Keratinocyte (primary cell): ENCODE measurements at regions not wholly inside any gene's neighbourhood (a gene's known extent, or its start where the extent isn't known, plus 50 kb on each side); places are given as distances from the start of the nearest gene placed in this dataset.

Experiments
- DNase-seq: peaks from one replicate; pipeline ENCODE4 v3.0.0-alpha.2; 2011; ENCODE audit warnings: low read depth, missing footprints, low spot score
- FAIRE-seq: peaks from 2 replicates; lab custom pipeline; 2011; peaks lifted over from hg19 to GRCh38; lab: Jason Lieb, UNC
- H2AFZ ChIP-seq: 2 replicates; pipeline ENCODE4 v1.6.0; 2012; ENCODE audit warnings: low read length, control low read depth, inconsistent platforms; ENCODE audit not compliant: control insufficient read depth
- H3K27ac ChIP-seq: 2 replicates; pipeline ENCODE4 v1.5.1; 2011; ENCODE audit warnings: low read length; ENCODE audit not compliant: control insufficient read depth, insufficient read depth
- H3K27me3 ChIP-seq: 3 replicates; pipeline ENCODE4 v1.6.0; 2011; ENCODE audit warnings: low read length; ENCODE audit not compliant: control insufficient read depth, insufficient read depth; ENCODE audit errors: extremely low read depth
- H3K36me3 ChIP-seq, 2 experiments: 2 replicates in 1 of 2; 3 replicates in 1 of 2; pipeline ENCODE4 v1.5.1; 2011; ENCODE audit warnings: low read length in 2 of 2, mild to moderate bottlenecking in 1 of 2; ENCODE audit not compliant: control insufficient read depth in 2 of 2, insufficient read depth in 2 of 2; ENCODE audit errors: extremely low read depth in 1 of 2
- H3K4me1 ChIP-seq: 3 replicates; pipeline ENCODE4 v1.5.1; 2011; ENCODE audit warnings: low read length; ENCODE audit not compliant: control insufficient read depth, insufficient read depth; ENCODE audit errors: extremely low read depth
- H3K4me2 ChIP-seq: 3 replicates; pipeline ENCODE4 v1.6.0; 2011; ENCODE audit warnings: low read depth, low read length; ENCODE audit not compliant: control insufficient read depth, insufficient read depth; ENCODE audit errors: extremely low read depth
- H3K4me3 ChIP-seq, 3 experiments: fragments of 200-600 bp in 1 of 3; sonication (generic) in 1 of 3; 2 replicates in 2 of 3; 3 replicates in 1 of 3; pipeline ENCODE4 v1.5.1; 2011 to 2016; ENCODE audit warnings: low read length in 3 of 3, mild to moderate bottlenecking in 3 of 3, control low read depth in 2 of 3, inconsistent platforms in 1 of 3, low read depth in 1 of 3, mixed read lengths in 1 of 3, mixed run types in 1 of 3, moderate library complexity in 1 of 3; ENCODE audit not compliant: control insufficient read depth in 2 of 3, insufficient read depth in 2 of 3; ENCODE audit errors: extremely low read depth in 1 of 3
- H3K79me2 ChIP-seq: 2 replicates; pipeline ENCODE4 v1.6.0; 2012; ENCODE audit warnings: low read length; ENCODE audit not compliant: control insufficient read depth, insufficient read depth
- H3K9ac ChIP-seq: 3 replicates; pipeline ENCODE4 v1.6.0; 2011; ENCODE audit warnings: low read length; ENCODE audit not compliant: control insufficient read depth, insufficient read depth; ENCODE audit errors: extremely low read depth
- H3K9me1 ChIP-seq: 3 replicates; pipeline ENCODE4 v1.6.0; 2011; ENCODE audit warnings: low read length; ENCODE audit not compliant: control insufficient read depth, insufficient read depth; ENCODE audit errors: extremely low read depth
- H3K9me3 ChIP-seq: 2 replicates; pipeline ENCODE4 v1.5.1; 2012; ENCODE audit warnings: low read depth, low read length; ENCODE audit not compliant: control insufficient read depth
- H4K20me1 ChIP-seq: 3 replicates; pipeline ENCODE4 v1.6.0; 2011; ENCODE audit warnings: low read length; ENCODE audit not compliant: control insufficient read depth, insufficient read depth; ENCODE audit errors: extremely low read depth
- CTCF ChIP-seq, 3 experiments: IDR thresholded peaks in 1 of 3; conservative IDR thresholded peaks in 1 of 3; optimal IDR thresholded peaks in 1 of 3; 2 replicates in 2 of 3; 3 replicates in 1 of 3; pipeline versions ENCODE3 to v1.5.1; 2011; ENCODE audit warnings: low read length in 3 of 3, mild to moderate bottlenecking in 3 of 3, moderate library complexity in 2 of 3, control low read depth in 1 of 3, inconsistent platforms in 1 of 3; ENCODE audit not compliant: insufficient read depth in 2 of 3; ENCODE audit errors: extremely low read depth in 1 of 3
- EZH2 ChIP-seq: IDR thresholded peaks from one replicate; pipeline ENCODE4 v1.6.1; 2012; ENCODE audit warnings: inconsistent platforms, mild to moderate bottlenecking, low read length, moderate library complexity
- dilution Hi-C: fragments of 300-500 bp; cut with MboI; formaldehyde crosslinking; loops from one replicate; pipeline ENCODE4 v1.7.0; 2020; ENCODE audit warnings: low sequenced_read_pairs; ENCODE audit not compliant: extremely low pct_ligation_motif_present

- TF ChIP-seq CTCF (optimal IDR thresholded peaks at IDR 0.05 in 1 of 3, IDR thresholded peaks at IDR 0.05 in 1 of 3, conservative IDR thresholded peaks at IDR 0.05 in 1 of 3; ENCODE audit: extremely low read depth in 1 of 3, insufficient read depth in 2 of 3, low read length in 3 of 3), result no peak
- TF ChIP-seq EZH2, result no peak
- H3K9ac ChIP-seq, result no peak overlapping the region
- dilution Hi-C loops, result no loop called here
- peaks cover 73% of the 10 kb centered on the region for H3K79me2 ChIP-seq
- H4K20me1 ChIP-seq, result peaks cover 4% of the 10 kb centered on the region
- no peaks in the 10 kb centered on the region for H3K27me3 ChIP-seq
- H3K9me1 ChIP-seq, result peaks cover 4% of the 10 kb centered on the region
- DNase-seq (no peak), FAIRE-seq (no peak)
- H3K9me3 ChIP-seq, result no peaks in the 10 kb centered on the region
- no peak overlapping the region for H2AFZ ChIP-seq
- H3K36me3 ChIP-seq, result peaks cover 0 to 3% of the 10 kb centered on the region in 2 experiments
- no peak overlapping the region for H3K4me3 ChIP-seq
- H3K27ac ChIP-seq, result no peak overlapping the region
- peaks cover 37% of the 10 kb centered on the region for H3K4me1 ChIP-seq
- H3K4me2 ChIP-seq, result no peak overlapping the region
Measured at GRCh38 chr14:73774241-73774570, 60.0 kb upstream of the PNMA1 start.

- Histone ChIP-seq H2AFZ (no peak overlapping the region), H3K27ac (no peak overlapping the region), H3K4me1 (peaks cover 41% of the 10 kb centered on the region), H3K9me1 (peaks cover 4% of the 10 kb centered on the region), H3K9ac (no peak overlapping the region), H3K4me3 (no peak overlapping the region), H3K36me3 (peaks cover 0 to 3% of the 10 kb centered on the region in 2 experiments), H4K20me1 (peaks cover 4% of the 10 kb centered on the region), H3K79me2 (peaks cover 76% of the 10 kb centered on the region), H3K27me3 (no peaks in the 10 kb centered on the region), H3K4me2 (no peak overlapping the region), H3K9me3 (no peaks in the 10 kb centered on the region)
- FAIRE-seq (no peak), DNase-seq (no peak)
- dilution Hi-C loops, result no loop called here
- TF ChIP-seq EZH2 (no peak), CTCF (optimal IDR thresholded peaks at IDR 0.05 in 1 of 3, IDR thresholded peaks at IDR 0.05 in 1 of 3, conservative IDR thresholded peaks at IDR 0.05 in 1 of 3; ENCODE audit: extremely low read depth in 1 of 3, insufficient read depth in 2 of 3, low read length in 3 of 3) (no peak)
Measured at GRCh38 chr14:73773441-73774240, 59.5 kb upstream of the PNMA1 start.
